Right forelimb (tissue), 1 donor: ENCODE measurements at regions not wholly inside any gene's neighbourhood (a gene's known extent, or its start where the extent isn't known, plus 50 kb on each side); places are given as distances from the start of the nearest gene placed in this dataset.

Experiments
- DNase-seq: peaks from one replicate; pipeline ENCODE4 v3.0.0-alpha.2; 2018

DNA sequence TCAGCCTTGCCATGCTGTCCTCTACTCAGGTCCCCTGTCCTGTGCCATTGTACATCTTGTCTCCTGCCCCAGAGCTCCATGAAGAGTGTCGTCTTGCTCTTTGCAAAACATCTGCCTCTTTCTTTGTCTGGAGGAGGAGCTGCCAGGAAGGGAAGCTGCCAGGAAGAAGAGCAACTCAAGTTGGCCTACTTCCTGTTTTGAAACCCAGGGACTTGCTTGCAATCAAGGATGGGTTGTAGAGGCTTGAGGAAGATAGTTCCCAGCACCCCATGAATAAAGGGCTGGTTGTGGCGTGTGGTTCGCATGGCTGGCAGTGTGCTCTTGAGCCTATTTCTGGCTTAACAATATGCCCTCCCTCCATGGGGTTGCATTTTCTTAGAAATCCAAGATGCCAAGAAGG, 53.0 kb upstream of the CPEB4 start:
- DNase-seq = no peak

DNA sequence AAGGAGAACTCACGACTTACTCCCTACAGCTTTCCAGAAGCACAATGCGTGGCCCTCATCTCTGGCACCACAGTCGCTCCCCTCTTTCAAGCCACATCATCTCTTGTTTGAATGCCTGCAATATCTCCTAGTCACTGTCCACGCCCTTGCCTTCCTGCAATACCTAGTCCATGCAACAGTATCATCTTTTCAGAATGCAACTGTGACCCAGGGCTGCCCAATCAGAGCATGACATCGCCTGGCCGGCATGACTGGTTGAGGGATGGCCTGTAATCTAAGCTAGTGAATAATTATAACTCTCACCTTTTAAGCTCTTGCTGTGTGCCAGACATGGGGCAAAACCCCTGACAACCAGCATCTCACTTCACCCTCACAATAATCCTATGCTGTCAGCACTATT, 52.5 kb upstream of the CPEB4 start:
- no peak for DNase-seq

DNA sequence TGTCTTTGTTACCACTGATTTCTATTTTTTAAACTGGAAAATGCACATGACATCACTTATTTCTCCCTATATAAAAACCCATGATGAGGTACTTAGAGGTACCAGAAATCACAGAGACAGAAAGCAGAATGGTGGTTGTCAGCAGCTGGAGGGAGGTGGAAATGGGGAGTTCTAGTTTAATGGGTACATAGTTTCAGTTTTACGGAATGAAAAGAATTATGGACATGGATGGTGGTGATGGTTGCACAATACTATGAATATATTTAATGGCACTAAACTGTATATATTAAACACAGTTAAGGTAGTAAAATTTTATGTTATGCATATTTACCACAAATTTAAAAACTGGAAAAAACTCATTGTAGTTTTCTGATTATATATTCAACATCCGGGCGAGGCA, 50.5 kb upstream of the CPEB4 start:
- no peak for DNase-seq
